Nephron progenitor cell (in vitro differentiated cells): ENCODE measurements at regions not wholly inside any gene's neighbourhood (a gene's known extent, or its start where the extent isn't known, plus 50 kb on each side); places are given as distances from the start of the nearest gene placed in this dataset.

Experiments used
- DNase-seq: peaks from one replicate; pipeline ENCODE4 v3.0.0; 2021
- H3K27ac Mint-ChIP-seq: 2 replicates; pipeline ENCODE4 v1.8.0; 2021; ENCODE audit warnings: mild to moderate bottlenecking, moderate library complexity, mixed read lengths
- H3K27me3 Mint-ChIP-seq: 2 replicates; pipeline ENCODE4 v1.8.0; 2021; ENCODE audit warnings: mild to moderate bottlenecking, low read depth, mixed read lengths; ENCODE audit not compliant: poor library complexity
- H3K36me3 Mint-ChIP-seq: 2 replicates; pipeline ENCODE4 v1.8.0; 2021; ENCODE audit warnings: low read depth, mixed read lengths
- H3K4me1 Mint-ChIP-seq: 2 replicates; pipeline ENCODE4 v1.8.0; 2021; ENCODE audit warnings: mixed read lengths
- H3K4me3 Mint-ChIP-seq: 2 replicates; pipeline ENCODE4 v1.8.0; 2021; ENCODE audit warnings: mild to moderate bottlenecking, moderate library complexity, mixed read lengths
- H3K9me3 Mint-ChIP-seq: 2 replicates; pipeline ENCODE4 v1.8.0; 2021; ENCODE audit warnings: mild to moderate bottlenecking, moderate library complexity, mixed read lengths
- TF ChIP-seq, protein P1 (sequence below): fragments of 200-600 bp; sonication (generic); IDR thresholded peaks from 2 replicates; pipeline ENCODE4 v1.5.0; 2021; ENCODE audit warnings: antibody characterized with exemption

DNA sequence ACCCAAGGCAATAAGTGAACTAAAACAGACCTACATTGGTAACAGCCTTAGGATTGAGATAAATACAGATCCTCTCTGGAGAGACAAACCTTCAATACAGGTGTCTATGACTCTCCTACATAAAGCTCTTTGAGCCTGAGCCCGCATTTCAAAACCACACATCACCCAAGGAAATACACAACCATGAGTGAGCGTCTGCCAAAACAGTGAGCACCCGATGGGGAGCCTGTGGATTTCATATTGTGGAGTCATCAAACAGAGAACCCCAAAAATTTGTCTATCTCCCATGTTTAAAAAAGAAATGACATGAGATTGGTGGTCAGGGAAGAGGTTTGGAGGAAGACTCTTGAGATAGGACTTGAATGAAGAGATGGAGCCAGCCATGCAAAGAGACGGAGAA is 102.2 kb upstream of the LHX1 start:
- TF ChIP-seq, protein P1, sequence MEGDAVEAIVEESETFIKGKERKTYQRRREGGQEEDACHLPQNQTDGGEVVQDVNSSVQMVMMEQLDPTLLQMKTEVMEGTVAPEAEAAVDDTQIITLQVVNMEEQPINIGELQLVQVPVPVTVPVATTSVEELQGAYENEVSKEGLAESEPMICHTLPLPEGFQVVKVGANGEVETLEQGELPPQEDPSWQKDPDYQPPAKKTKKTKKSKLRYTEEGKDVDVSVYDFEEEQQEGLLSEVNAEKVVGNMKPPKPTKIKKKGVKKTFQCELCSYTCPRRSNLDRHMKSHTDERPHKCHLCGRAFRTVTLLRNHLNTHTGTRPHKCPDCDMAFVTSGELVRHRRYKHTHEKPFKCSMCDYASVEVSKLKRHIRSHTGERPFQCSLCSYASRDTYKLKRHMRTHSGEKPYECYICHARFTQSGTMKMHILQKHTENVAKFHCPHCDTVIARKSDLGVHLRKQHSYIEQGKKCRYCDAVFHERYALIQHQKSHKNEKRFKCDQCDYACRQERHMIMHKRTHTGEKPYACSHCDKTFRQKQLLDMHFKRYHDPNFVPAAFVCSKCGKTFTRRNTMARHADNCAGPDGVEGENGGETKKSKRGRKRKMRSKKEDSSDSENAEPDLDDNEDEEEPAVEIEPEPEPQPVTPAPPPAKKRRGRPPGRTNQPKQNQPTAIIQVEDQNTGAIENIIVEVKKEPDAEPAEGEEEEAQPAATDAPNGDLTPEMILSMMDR: no peak
- H3K27ac Mint-ChIP-seq: no peak overlapping the region

GRCh38 chr17:36837195-36837938 is 99.9 kb upstream of the LHX1 start:
- Mint-ChIP-seq H3K4me3 (peak overlapping the region; percentile 65), H3K4me1 (peaks cover 37% of the 10 kb centered on the region)
- DNase-seq: peak; percentile 44

More for the DNA sequence above, 102.2 kb upstream of the LHX1 start:
- peaks cover 51% of the 10 kb centered on the region for H3K27me3 Mint-ChIP-seq
- H3K4me1 Mint-ChIP-seq: peaks cover 26% of the 10 kb centered on the region
- peaks cover 6% of the 10 kb centered on the region for H3K9me3 Mint-ChIP-seq
- no peak for DNase-seq
- H3K36me3 Mint-ChIP-seq: no peaks in the 10 kb centered on the region
- H3K4me3 Mint-ChIP-seq: no peak overlapping the region

DNA sequence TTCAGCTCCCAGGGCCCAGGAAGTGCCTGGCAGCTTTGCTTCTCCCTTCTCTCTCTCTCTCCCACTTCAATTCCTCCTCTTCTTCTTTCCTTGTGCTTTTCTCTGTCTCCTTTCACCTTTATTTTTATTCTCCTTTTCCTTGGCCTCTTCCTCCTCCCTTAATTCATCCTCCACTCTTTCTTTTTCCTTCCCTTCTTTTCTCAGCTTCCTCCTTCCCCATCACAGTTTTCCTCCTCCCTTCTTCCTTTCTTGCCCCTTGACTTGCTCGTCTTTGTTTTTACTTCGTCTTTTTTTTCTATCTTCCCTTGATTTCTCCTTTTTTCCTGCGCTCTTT is 99.4 kb upstream of the LHX1 start:
- TF ChIP-seq, protein P1: no peak
- Mint-ChIP-seq H3K27me3 (peaks cover 59% of the 10 kb centered on the region), H3K36me3 (peaks cover 8% of the 10 kb centered on the region), H3K9me3 (peaks cover 17% of the 10 kb centered on the region), H3K4me3 (peak overlapping the region; percentile 65), H3K4me1 (peaks cover 43% of the 10 kb centered on the region), H3K27ac (no peak overlapping the region)
- no peak for DNase-seq

More at GRCh38 chr17:36837195-36837938, 99.9 kb upstream of the LHX1 start:
- Mint-ChIP-seq H3K9me3 (peaks cover 17% of the 10 kb centered on the region), H3K27me3 (peaks cover 54% of the 10 kb centered on the region), H3K36me3 (peaks cover 8% of the 10 kb centered on the region), H3K27ac (no peak overlapping the region)
- TF ChIP-seq, protein P1: no peak

- H3K36me3 Mint-ChIP-seq: peaks cover 8% of the 10 kb centered on the region
- peak; percentile 54 for DNase-seq
- peaks cover 17% of the 10 kb centered on the region for H3K9me3 Mint-ChIP-seq
- no peak overlapping the region for H3K4me3 Mint-ChIP-seq
- H3K27ac Mint-ChIP-seq: no peak overlapping the region
- H3K4me1 Mint-ChIP-seq: peaks cover 52% of the 10 kb centered on the region
- peaks cover 56% of the 10 kb centered on the region for H3K27me3 Mint-ChIP-seq
- TF ChIP-seq, protein P1: no peak
Measured at GRCh38 chr17:36839256-36839655, 98.0 kb upstream of the LHX1 start.

DNA sequence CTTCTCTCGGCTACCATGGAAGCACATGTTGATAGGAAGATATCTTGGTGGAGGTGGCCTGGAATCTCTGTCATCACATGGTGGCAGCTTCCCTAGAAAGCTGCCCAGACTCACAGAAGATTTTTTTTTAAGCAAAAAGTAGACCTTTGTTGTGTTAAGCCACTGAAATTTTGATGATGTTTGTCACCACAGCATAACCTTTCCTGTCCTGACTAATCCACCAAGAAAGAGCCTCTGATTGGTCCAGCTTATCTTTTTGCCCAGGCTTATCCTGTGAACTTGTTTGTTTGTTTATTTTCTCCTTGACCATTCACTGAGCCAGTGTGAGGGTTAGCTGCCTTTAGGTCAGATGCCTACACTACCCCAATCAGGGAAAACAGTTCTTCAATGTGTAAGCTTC is 96.5 kb upstream of the LHX1 start:
- H3K27ac Mint-ChIP-seq: no peak overlapping the region
- H3K27me3 Mint-ChIP-seq: peaks cover 60% of the 10 kb centered on the region
- H3K4me3 Mint-ChIP-seq: no peak overlapping the region
- TF ChIP-seq, protein P1: no peak
- no peak for DNase-seq
- peaks cover 8% of the 10 kb centered on the region for H3K36me3 Mint-ChIP-seq
- peaks cover 10% of the 10 kb centered on the region for H3K9me3 Mint-ChIP-seq
- H3K4me1 Mint-ChIP-seq: peaks cover 67% of the 10 kb centered on the region

- Mint-ChIP-seq H3K9me3 (peaks cover 10% of the 10 kb centered on the region), H3K4me1 (peaks cover 78% of the 10 kb centered on the region), H3K27ac (no peak overlapping the region), H3K4me3 (no peak overlapping the region), H3K36me3 (peaks cover 8% of the 10 kb centered on the region), H3K27me3 (peaks cover 53% of the 10 kb centered on the region)
- no peak for DNase-seq
- TF ChIP-seq, protein P1: no peak
Measured at GRCh38 chr17:36842231-36842819, 95.0 kb upstream of the LHX1 start.
